VCaP (cell line): ENCODE measurements at regions not wholly inside any gene's neighbourhood (a gene's known extent, or its start where the extent isn't known, plus 50 kb on each side); places are given as distances from the start of the nearest gene placed in this dataset.

Source experiments
- H3K27ac ChIP-seq: fragments of 450-650 bp; 2 replicates; pipeline ENCODE4 v1.5.1; 2017
- CTCF ChIP-seq: fragments of 450-650 bp; conservative IDR thresholded peaks from 2 replicates; pipeline ENCODE4 v1.5.1; 2017; ENCODE audit warnings: mild to moderate bottlenecking, moderate library complexity

- TF ChIP-seq CTCF = no peak
Observed at GRCh38 chr2:153156743-153157142, 321.8 kb downstream of the RPRM start.

GRCh38 chr2:153152036-153152435 lies 326.5 kb downstream of the RPRM start:
- no peak for TF ChIP-seq CTCF
- H3K27ac ChIP-seq = no peak overlapping the region

More at GRCh38 chr2:153156743-153157142, 321.8 kb downstream of the RPRM start:
- no peak overlapping the region for H3K27ac ChIP-seq

GRCh38 chr2:153145470-153145978 lies 333.0 kb downstream of the RPRM start:
- H3K27ac ChIP-seq = no peak overlapping the region
- no peak for TF ChIP-seq CTCF

GRCh38 chr2:153143540-153143939 lies 335.0 kb downstream of the RPRM start:
- no peak for TF ChIP-seq CTCF
- H3K27ac ChIP-seq = no peak overlapping the region

GRCh38 chr2:153140498-153140897 lies 338.1 kb downstream of the RPRM start:
- no peak for TF ChIP-seq CTCF
- H3K27ac ChIP-seq = no peak overlapping the region

- no peak overlapping the region for H3K27ac ChIP-seq
- no peak for TF ChIP-seq CTCF
Observed at GRCh38 chr2:153138651-153139375, 339.7 kb downstream of the RPRM start.

GRCh38 chr2:153136216-153136615 lies 342.3 kb downstream of the RPRM start:
- TF ChIP-seq CTCF = no peak
- no peak overlapping the region for H3K27ac ChIP-seq
